WTC11 (cell line): ENCODE measurements at regions not wholly inside any gene's neighbourhood (a gene's known extent, or its start where the extent isn't known, plus 50 kb on each side); places are given as distances from the start of the nearest gene placed in this dataset.

ENCODE experiments used
- ATF2 ChIP-seq: sonication (generic); formaldehyde crosslinking; IDR thresholded peaks from 2 replicates; pipeline ENCODE4 v1.8.1; 2022; ENCODE audit warnings: low read depth, missing genetic modification reagents, borderline replicate concordance
- CTCF ChIP-seq: fragments of 200-600 bp; IDR thresholded peaks from 2 replicates; pipeline ENCODE4 v1.8.0; 2022; ENCODE audit warnings: antibody characterized with exemption
- MXD4 ChIP-seq: fragments of 250-450 bp; sonication (Bioruptor Pico); IDR thresholded peaks from 2 replicates; pipeline ENCODE4 v1.8.0; 2021; ENCODE audit warnings: mild to moderate bottlenecking, moderate library complexity, borderline replicate concordance
- NFYB ChIP-seq: sonication (generic); formaldehyde crosslinking; conservative IDR thresholded peaks from 2 replicates; pipeline ENCODE4 v1.8.0; 2022; ENCODE audit warnings: low read depth, missing genetic modification reagents
- PRRX2 ChIP-seq: fragments of 250-450 bp; sonication (Bioruptor Pico); IDR thresholded peaks from 2 replicates; pipeline ENCODE4 v1.8.0; 2021; ENCODE audit warnings: mild to moderate bottlenecking
- RORB ChIP-seq: fragments of 250-450 bp; sonication (Bioruptor Pico); IDR thresholded peaks from 2 replicates; pipeline ENCODE4 v1.9.0; 2021; ENCODE audit warnings: mild to moderate bottlenecking
- TCF7 ChIP-seq: sonication (generic); formaldehyde crosslinking; IDR thresholded peaks from 2 replicates; pipeline ENCODE4 v1.8.0; 2022; ENCODE audit warnings: mild to moderate bottlenecking, low read depth, missing genetic modification reagents, moderate library complexity
- ZNF423 ChIP-seq: fragments of 250-450 bp; sonication (Bioruptor Pico); IDR thresholded peaks from 2 replicates; pipeline ENCODE4 v2.1.2; 2022; ENCODE audit warnings: mild to moderate bottlenecking, moderate library complexity
- ZNF512 ChIP-seq: sonication (generic); formaldehyde crosslinking; IDR thresholded peaks from 2 replicates; pipeline ENCODE4 v1.8.1; 2022; ENCODE audit warnings: missing genetic modification reagents, borderline replicate concordance

GRCh38 chr9:79945016-79945415, 373.3 kb downstream of the TLE4 start:
- TF ChIP-seq MXD4 (CRISPR knock-in tag) (no peak), NFYB (CRISPR knock-in tag) (no peak), CTCF (no peak), RORB (no peak), ZNF512 (CRISPR knock-in tag) (no peak), TCF7 (no peak), PRRX2 (CRISPR knock-in tag) (no peak), ZNF423 (CRISPR knock-in tag) (no peak), ATF2 (CRISPR knock-in tag) (no peak)
